ENCODE measurements at regions not wholly inside any gene's neighbourhood (a gene's known extent, or its start where the extent isn't known, plus 50 kb on each side); places are given as distances from the start of the nearest gene placed in this dataset.

- Mint-ChIP-seq H3K9me3 (no peaks in the 10 kb centered on the region), H3K27me3 (ENCODE audit: low read depth in 2 of 2) (peaks cover 0 to 11% of the 10 kb centered on the region in 2 donors), H3K4me1 (no peaks in the 10 kb centered on the region), H3K36me3 (no peaks in the 10 kb centered on the region), H3K4me3 (no peak overlapping the region), H3K27ac (no peak overlapping the region)
- Histone ChIP-seq H3K4me3 (ENCODE audit: low read length) (no peak overlapping the region), H3K27ac (ENCODE audit: low read length) (no peak overlapping the region), H3K36me3 (ENCODE audit: control insufficient read depth, insufficient read depth, low read length) (no peaks in the 10 kb centered on the region), H3K4me1 (ENCODE audit: control insufficient read depth, insufficient read depth, low read length) (no peaks in the 10 kb centered on the region), H3K27me3 (ENCODE audit: control insufficient read depth, insufficient read depth, low read length) (no peaks in the 10 kb centered on the region), H3K9me3 (ENCODE audit: control insufficient read depth, insufficient read depth, low read length) (no peaks in the 10 kb centered on the region)
- peak; percentile 87 for TF ChIP-seq CTCF (IDR thresholded peaks at IDR 0.05)
- 30% methylated on average over 9 of the region's 15 CpGs for WGBS (ENCODE audit: insufficient coverage)
- peak in 1 of 2 donors; percentile 55 for DNase-seq
- intact Hi-C loops (cut with micrococcal nuclease): loop anchor here (1.0 kb wide), 2 partner anchors 336 to 712 kb away; no protein-coding TSS in a partner anchor
- ATAC-seq: peak in 1 of 3 donors; percentile 36
These were observed 58.2 kb upstream of the NKX2-2 start for GRCh38 chr20:21571841-21572690.

- H3K27ac ChIP-seq (ENCODE audit: low read length): no peak overlapping the region
- no peaks in the 10 kb centered on the region for H3K4me1 Mint-ChIP-seq
- no peaks in the 10 kb centered on the region for H3K9me3 Mint-ChIP-seq
- H3K9me3 ChIP-seq (ENCODE audit: control insufficient read depth, insufficient read depth, low read length): no peaks in the 10 kb centered on the region
- no peak for ATAC-seq
- no peaks in the 10 kb centered on the region for H3K36me3 Mint-ChIP-seq
- DNase-seq: no peak
- H3K27ac Mint-ChIP-seq: no peak overlapping the region
- no peak overlapping the region for H3K4me3 Mint-ChIP-seq
- no peaks in the 10 kb centered on the region for H3K36me3 ChIP-seq (ENCODE audit: control insufficient read depth, insufficient read depth, low read length)
- no peaks in the 10 kb centered on the region for H3K4me1 ChIP-seq (ENCODE audit: control insufficient read depth, insufficient read depth, low read length)
- peaks cover 10 to 14% of the 10 kb centered on the region in 2 donors for H3K27me3 Mint-ChIP-seq (ENCODE audit: low read depth in 2 of 2)
- no peak for TF ChIP-seq CTCF (IDR thresholded peaks at IDR 0.05)
- 59% methylated on average over 6 of the region's 7 CpGs for WGBS (ENCODE audit: insufficient coverage)
- no peak overlapping the region for H3K4me3 ChIP-seq (ENCODE audit: low read length)
- intact Hi-C loops (cut with micrococcal nuclease): no loop called here
- no peaks in the 10 kb centered on the region for H3K27me3 ChIP-seq (ENCODE audit: control insufficient read depth, insufficient read depth, low read length)
These were observed 56.6 kb upstream of the NKX2-2 start for GRCh38 chr20:21570285-21570992.

- no peak overlapping the region for H3K4me3 ChIP-seq (ENCODE audit: low read length)
- no peaks in the 10 kb centered on the region for H3K27me3 ChIP-seq (ENCODE audit: control insufficient read depth, insufficient read depth, low read length)
- no peak for TF ChIP-seq CTCF (IDR thresholded peaks at IDR 0.05)
- Mint-ChIP-seq H3K27me3 (ENCODE audit: low read depth in 2 of 2) (peaks cover 10 to 14% of the 10 kb centered on the region in 2 donors), H3K36me3 (no peaks in the 10 kb centered on the region), H3K9me3 (no peaks in the 10 kb centered on the region), H3K4me1 (no peaks in the 10 kb centered on the region), H3K4me3 (no peak overlapping the region), H3K27ac (no peak overlapping the region)
- no peak overlapping the region for H3K27ac ChIP-seq (ENCODE audit: low read length)
- ATAC-seq (no peak), DNase-seq (no peak)
- no peaks in the 10 kb centered on the region for H3K36me3 ChIP-seq (ENCODE audit: control insufficient read depth, insufficient read depth, low read length)
- intact Hi-C loops (cut with micrococcal nuclease): no loop called here
- 80% methylated on average over 3 of the region's 3 CpGs for WGBS (ENCODE audit: insufficient coverage)
- H3K4me1 ChIP-seq (ENCODE audit: control insufficient read depth, insufficient read depth, low read length): no peaks in the 10 kb centered on the region
- no peaks in the 10 kb centered on the region for H3K9me3 ChIP-seq (ENCODE audit: control insufficient read depth, insufficient read depth, low read length)
These were observed 55.7 kb upstream of the NKX2-2 start for GRCh38 chr20:21569586-21569985.
